Activated CD8-positive, alpha-beta memory T cell treated with anti-CD3 and anti-CD28 coated beads for 48 hours (primary cell): ENCODE measurements at regions not wholly inside any gene's neighbourhood (a gene's known extent, or its start where the extent isn't known, plus 50 kb on each side); places are given as distances from the start of the nearest gene placed in this dataset.
"Not testable (repeated sequence)": the region's sequence is repeated elsewhere in the genome, so short reads cannot be mapped to it uniquely, and the experiment has no call there.

Experiments
- DNase-seq, 3 experiments: peaks; one replicate each; pipeline ENCODE4 v3.0.0-alpha.2; 2020; ENCODE audit warnings: low read depth in 2 of 3, low spot score in 2 of 3

DNA sequence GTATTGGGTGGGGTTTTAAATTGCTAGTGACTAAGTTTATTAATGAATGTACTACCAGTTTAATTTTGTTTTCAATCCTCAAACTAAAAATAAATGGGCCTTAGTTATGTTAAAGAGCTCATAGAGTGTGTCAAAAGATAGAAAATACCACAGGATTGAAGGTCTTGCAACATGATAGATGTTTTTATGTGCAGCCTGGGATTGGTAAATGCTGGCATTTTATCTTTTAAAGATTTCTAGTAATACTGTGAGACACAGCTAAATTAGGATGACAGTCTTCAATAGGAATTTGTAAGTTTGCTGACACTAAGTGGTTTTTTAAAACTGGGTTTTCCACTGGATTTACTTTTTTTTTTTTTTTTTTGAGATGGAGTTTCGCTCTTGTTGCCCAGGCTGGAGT is 122.3 kb downstream of the HAUS1 start:
- DNase-seq, result no peak

DNA sequence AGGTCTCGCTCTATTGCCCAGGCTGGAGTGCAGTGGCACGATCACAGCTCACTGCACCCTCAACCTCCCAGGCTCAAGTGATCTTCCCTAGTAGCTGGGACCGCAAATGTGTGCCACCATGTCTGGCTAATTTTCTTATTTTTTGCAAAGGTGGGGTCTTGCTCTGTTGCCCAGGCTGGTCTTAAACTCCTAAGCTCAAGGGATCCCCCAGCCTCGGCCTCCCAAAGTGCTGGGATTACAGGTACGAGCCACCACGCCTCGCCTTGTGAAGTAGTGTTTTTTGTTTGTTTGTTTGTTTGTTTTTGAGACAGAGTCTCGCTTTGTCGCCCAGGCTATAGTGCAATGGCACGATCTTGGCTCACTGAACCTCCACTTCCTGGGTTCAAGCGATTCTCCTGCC is 125.5 kb downstream of the HAUS1 start:
- not testable (repeated sequence) for DNase-seq

DNA sequence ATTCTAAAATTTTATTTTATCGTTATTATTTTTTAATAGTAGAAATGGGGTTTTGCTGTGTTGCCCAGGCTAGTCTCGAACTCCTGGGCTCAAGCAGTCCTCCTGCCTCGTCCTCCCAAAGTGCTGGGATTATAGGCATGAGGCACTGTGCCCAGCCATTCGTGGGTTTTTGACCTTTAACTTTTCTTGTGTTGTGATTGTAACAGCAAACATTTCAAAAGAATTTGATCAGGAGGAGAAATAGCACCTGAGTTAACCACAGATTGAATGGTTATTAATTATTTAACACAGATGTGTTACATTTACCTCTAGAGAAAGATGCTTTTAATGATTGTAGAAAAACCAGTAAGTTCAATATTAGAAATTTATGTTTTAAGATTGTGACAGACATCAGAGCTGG is 132.0 kb downstream of the HAUS1 start:
- no peak for DNase-seq

- no peak for DNase-seq
Measured at GRCh38 chr18:46237891-46238290, 133.7 kb downstream of the HAUS1 start.

DNA sequence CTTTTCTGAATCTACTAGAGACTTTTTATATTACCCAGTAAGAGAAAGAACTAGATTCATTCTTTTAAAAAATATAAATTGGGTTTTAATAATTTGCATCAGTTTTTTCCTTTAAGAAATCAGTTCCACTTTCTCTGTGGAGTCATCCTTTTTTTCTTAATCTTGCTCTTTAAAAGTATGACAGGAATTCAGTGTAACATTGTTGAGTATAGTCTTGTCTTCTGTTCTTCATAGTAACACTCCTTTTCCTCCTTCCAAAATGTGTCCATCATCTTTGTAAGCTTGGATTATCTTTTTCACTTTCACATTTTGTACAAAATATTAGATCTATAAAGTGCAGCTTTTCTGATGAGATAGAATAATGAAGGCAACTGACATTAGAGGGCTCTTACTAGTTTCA is 135.4 kb downstream of the HAUS1 start:
- DNase-seq, result no peak

DNA sequence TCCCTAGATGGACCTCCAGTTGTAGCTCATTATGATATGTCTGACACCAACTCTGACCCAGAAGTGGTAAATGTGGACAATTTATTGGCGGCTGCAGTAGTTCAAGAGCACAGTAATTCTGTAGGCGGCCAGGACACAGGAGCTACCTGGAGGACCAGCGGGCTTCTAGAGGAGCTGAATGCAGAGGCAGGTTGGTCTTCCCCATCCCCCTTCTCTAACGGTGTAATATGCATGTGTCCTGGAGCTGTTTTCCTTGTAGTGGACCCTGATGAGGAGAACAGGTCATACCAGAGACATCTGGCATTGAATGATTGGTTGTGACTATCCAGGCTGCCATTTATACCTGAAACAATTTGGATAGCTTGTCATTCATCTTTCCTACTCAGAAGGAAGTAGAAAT is 135.8 kb downstream of the HAUS1 start:
- DNase-seq, result no peak

DNA sequence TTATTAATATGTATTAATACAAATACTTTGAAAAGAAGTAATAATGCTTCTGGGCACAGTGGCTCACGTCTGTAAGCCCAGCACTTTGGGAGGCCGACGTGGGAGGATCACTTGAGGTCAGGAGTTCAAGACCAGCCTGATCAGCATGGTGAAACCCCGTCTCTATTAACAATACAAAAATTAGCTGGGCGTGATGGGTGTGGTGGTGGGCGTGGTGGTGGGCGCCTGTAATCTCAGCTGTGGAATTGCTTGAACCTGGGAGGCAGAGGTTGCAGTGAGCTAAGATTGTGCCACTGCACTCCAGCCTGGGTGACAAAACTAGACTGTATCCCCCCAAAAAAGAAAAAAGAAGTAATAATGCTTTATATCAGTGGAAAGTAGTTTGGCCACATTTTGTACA is 137.2 kb downstream of the HAUS1 start:
- DNase-seq, result not testable (repeated sequence)

DNA sequence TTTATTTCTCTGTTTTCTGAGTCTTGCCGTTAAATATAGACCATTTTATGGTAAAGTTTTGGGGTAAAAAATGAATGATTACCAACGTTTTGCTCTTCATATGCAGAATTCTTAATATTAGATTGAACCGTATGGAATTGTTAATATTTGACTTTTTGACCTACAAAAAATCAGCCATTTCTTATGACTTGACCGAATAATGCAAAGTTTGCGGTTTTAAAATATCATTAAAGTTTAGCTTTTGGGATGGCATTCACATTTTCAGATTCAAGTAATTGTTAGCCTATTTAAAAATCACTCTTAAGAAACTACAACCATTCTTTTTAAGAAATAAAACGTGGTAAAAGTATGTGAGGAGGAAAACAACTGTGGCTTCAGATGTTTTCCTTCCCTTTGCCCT is 138.0 kb downstream of the HAUS1 start:
- DNase-seq, result no peak

GRCh38 chr18:46243095-46243494 is 138.9 kb downstream of the HAUS1 start:
- no peak for DNase-seq

GRCh38 chr18:46243673-46244072 is 139.5 kb downstream of the HAUS1 start:
- DNase-seq, result no peak

DNA sequence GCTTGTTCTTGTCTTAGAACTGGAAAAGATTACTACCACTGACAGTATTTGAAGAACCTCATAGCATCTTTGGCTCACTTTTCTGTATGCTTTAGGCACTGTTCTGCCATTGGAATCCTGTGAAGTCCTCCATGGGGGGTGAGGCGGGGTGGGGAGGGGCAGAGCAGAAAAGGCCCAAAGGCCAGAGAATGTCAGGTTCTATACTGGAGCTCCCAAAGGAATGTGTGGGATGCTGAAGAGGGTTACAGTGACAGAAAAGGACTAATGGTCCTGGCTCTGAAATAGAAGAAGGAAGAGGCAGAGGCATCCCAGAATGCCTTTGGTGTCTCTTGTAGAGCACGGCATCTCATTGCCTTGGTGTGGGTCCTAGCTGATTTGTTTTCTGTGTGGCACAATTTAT is 141.9 kb downstream of the HAUS1 start:
- no peak for DNase-seq

DNA sequence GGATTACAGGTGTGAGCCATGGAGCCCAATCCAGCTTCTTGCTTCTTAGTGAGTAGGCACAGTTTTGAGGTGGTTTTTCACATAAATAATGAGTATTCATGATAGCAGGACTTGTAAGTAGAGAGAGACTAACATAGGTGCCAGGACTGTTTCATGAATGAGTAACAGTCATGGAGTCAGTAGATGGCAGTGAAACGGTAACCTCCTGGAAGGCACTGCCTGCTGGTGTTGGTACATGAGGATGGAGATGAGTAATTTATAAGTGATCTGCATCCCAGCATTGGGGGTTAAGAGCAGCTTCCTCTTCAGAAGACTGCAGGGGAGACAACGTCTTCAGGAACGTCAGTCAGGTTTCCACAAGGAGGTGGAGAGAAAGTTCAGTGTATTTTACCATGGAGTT is 143.8 kb downstream of the HAUS1 start:
- DNase-seq, result no peak

DNA sequence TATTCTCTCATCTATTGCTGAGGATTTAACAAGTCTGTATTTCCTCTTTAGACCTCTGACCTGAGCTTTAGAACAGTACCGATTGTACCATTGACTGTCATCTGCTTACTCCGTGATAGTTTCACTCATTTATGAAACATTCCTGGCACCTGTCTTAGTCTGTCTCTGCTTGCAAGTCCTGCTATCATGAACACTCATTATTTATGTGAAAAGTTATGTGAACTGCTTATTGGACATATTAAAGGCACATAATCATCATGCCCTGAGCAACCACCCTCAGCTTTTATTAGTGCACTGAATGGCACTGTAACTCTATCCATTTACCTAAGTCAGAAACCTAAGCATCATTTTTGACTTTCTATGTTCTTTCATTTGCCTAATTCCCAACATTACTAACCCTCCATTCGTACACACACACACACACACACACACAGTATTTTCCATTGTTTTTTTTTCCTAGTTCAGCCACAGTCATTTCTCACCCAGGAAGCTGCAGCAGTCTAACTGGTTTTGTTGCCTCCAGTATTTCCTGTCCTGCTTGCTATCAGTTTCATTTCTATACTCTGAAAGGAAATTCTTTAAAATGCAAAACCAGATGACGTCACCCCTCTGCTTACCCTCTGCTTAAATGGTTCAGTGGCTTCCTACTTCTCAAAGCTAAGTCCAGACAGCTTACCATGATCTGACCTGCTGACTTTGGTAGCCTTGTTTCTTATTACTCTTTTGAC is 146.1 kb downstream of the HAUS1 start:
- peak in 1 of 3 experiments; percentile 15 for DNase-seq

- no peak for DNase-seq
Measured at GRCh38 chr18:46250812-46251173, 146.6 kb downstream of the HAUS1 start.

DNA sequence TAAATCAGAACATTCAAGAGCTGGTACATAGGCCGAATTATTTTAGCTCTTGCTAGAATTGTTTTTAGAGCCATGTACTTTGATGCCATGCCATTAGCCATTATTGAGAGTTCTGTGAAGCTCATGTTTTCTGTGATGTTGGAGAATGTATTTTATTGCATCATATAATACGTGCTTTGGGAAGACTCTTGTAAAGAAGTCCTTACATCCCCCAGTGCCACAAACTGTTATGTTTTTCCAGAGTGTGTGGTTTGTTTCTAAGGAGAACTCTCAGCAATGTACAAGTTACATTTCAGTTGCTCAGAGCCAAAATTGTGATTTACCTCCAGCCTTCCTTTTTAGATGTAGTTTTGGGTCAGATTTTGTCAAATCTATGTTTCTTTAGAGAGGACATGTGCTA is 148.6 kb downstream of the HAUS1 start:
- DNase-seq, result no peak

DNA sequence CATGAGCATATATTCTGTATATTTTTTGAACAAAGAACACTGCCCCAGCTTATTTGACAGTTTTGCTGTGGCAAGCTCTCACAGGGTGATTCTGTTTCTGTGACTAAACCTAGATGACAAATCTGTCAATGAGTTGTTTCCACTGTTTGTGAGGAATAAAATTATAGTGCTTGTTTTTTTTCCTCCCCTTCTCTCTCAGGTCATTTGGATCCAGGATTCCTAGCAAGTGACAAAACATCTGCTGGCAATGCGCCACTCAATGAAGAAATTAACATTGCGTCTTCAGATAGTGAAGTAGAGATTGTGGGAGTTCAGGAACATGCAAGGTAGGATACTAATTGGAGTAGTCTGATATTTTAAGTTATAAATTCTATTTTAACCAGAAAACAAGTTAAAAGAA is 149.3 kb downstream of the HAUS1 start:
- no peak for DNase-seq

GRCh38 chr18:46256078-46256477 is 151.9 kb downstream of the HAUS1 start:
- no peak for DNase-seq

- no peak for DNase-seq
Measured at GRCh38 chr18:46257366-46257765, 153.2 kb downstream of the HAUS1 start.

DNA sequence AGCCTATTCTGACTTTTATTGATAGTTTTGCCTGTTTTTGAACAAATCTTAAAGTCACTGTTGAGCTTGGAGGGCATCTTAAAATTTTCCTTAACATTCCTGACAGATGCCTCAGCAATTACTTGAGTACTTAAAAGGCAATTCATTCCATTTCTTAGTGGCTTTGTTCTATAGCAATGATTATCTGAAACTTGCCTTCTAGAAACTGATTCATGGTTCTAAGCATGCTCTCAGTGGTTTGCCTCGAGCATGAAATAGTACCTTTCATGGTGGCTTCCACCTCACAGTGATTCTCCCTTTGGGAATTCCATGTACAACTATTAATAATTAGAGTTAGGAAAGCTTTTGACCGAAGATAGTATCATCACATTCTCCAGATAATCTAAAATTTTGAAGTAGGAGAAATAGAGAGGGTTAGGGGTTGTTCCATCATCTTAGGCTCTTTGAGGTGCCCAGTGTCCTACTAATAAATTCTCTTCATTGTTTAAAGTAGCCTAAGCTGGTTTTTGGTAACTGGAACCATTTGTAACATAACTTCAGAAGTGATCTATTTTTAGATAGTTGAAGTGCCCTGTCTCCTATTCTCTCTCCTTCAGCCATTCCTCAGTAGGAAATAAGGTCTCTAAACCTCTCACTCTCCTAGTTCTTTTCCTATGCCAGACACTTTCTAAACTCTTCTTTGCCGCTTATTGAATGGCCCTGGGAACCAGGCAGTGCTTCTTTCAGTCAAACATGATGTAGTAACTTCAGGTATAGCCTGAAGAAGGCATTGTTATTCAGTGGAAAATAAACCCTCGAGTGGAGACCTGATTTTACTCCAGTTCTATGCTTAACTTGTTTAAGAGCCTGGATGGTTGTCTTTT is 156.1 kb downstream of the HAUS1 start:
- no peak for DNase-seq

- DNase-seq, result no peak
Measured at GRCh38 chr18:46260879-46261143, 156.6 kb downstream of the HAUS1 start.

GRCh38 chr18:46261799-46262198 is 157.6 kb downstream of the HAUS1 start:
- DNase-seq, result no peak

DNA sequence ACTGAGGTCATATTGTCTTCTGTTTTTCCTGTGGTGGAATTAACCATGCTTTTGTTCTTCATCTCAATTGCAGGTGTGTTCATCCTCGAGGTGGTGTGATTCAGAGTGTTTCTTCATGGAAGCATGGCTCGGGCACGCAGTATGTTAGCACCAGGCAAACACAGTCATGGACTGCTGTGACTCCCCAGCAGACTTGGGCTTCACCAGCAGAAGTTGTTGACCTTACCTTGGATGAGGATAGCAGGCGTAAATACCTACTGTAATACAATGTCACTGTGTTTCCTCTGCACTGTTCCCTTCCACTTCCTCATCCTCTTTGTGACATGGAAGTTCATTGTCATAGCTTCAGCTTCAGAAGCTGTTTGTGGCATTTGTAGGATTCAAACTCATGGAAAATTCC is 158.7 kb downstream of the HAUS1 start:
- DNase-seq, result no peak

DNA sequence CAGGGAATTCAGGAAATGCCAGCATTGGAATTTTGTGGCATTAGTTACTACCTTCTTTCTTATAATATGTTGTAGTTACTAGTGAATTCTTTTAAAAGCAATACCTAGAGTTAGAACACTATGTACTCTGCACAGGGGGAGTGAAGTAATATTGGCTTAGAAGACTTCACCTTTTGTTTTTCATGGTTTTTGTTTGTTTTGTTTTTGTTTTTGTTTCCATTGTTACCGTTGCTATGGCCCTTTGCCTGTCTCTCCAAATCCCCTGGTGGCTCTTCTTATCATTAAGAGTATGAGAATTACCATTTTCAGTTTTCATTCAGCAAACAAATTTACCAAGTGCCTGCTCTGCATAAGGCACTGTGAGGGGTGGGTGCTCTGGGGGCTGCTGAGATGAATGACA is 160.1 kb downstream of the HAUS1 start:
- DNase-seq, result no peak
